HEK293 (cell line): ENCODE measurements at regions not wholly inside any gene's neighbourhood (a gene's known extent, or its start where the extent isn't known, plus 50 kb on each side); places are given as distances from the start of the nearest gene placed in this dataset.

Source experiments
- CTCF ChIA-PET: fragments of 350-600 bp; formaldehyde crosslinking; extraction: SDS; loops from one replicate; lab custom pipeline; 2021; ENCODE audit warnings: antibody characterized with exemption; lab: Yijun Ruan, JAX
- POLR2A ChIA-PET: fragments of 300-600 bp; formaldehyde crosslinking; extraction: SDS; loops from one replicate; lab custom pipeline; 2020; ENCODE audit warnings: antibody characterized with exemption, inconsistent platforms; lab: Yijun Ruan, JAX
- H3K27ac ChIP-seq: fragments of 200-500 bp; sonication (Bioruptor generic); 2 replicates; pipeline ENCODE4 v1.5.1; 2014; ENCODE audit warnings: low read depth, low read length, control low read depth, inconsistent platforms; ENCODE audit errors: extremely low read depth
- H3K36me3 ChIP-seq, 2 experiments: fragments of 200-500 bp in 1 of 2; sonication (Bioruptor generic) in 1 of 2; 1 replicate in 1 of 2; 2 replicates in 1 of 2; pipeline ENCODE4 v1.5.1; 2014 to 2017; ENCODE audit warnings: inconsistent platforms in 2 of 2, low read length in 2 of 2; ENCODE audit not compliant: control insufficient read depth in 2 of 2, insufficient read depth in 1 of 2
- H3K4me1 ChIP-seq: fragments of 200-500 bp; sonication (Bioruptor generic); 2 replicates; pipeline ENCODE4 v1.5.1; 2014; ENCODE audit warnings: mild to moderate bottlenecking, low read length, inconsistent platforms; ENCODE audit not compliant: control insufficient read depth, insufficient read depth
- H3K4me3 ChIP-seq: 2 replicates; pipeline ENCODE4 v1.5.1; 2011; ENCODE audit warnings: low read depth, mild to moderate bottlenecking, control low read depth, low read length, moderate library complexity
- H3K9me3 ChIP-seq: fragments of 200-500 bp; sonication (Bioruptor generic); 2 replicates; pipeline ENCODE4 v1.5.1; 2014; ENCODE audit warnings: low read depth, low read length, inconsistent platforms; ENCODE audit not compliant: control insufficient read depth, insufficient read depth
- EGR2 ChIP-seq: fragments of 450-650 bp; formaldehyde crosslinking; IDR thresholded peaks from 2 replicates; pipeline ENCODE4 v1.5.1; 2016; ENCODE audit warnings: low read depth, missing biosample characterization, missing genetic modification characterization
- KLF10 ChIP-seq: fragments of 450-650 bp; IDR thresholded peaks from 2 replicates; pipeline ENCODE4 v1.5.1; 2018; ENCODE audit warnings: missing biosample characterization, mild to moderate bottlenecking, missing genetic modification characterization
- MEIS1 ChIP-seq: sonication (generic); formaldehyde crosslinking; IDR thresholded peaks from 2 replicates; pipeline ENCODE4 v1.8.1; 2022; ENCODE audit warnings: missing genetic modification reagents, mild to moderate bottlenecking, borderline replicate concordance
- PRDM10 ChIP-seq: fragments of 450-650 bp; formaldehyde crosslinking; IDR thresholded peaks from 2 replicates; pipeline ENCODE4 v1.5.1; 2016; ENCODE audit warnings: missing biosample characterization, missing genetic modification characterization
- PRDM4 ChIP-seq: fragments of 450-650 bp; formaldehyde crosslinking; IDR thresholded peaks from 2 replicates; pipeline ENCODE4 v1.5.1; 2017; ENCODE audit warnings: missing biosample characterization, missing genetic modification characterization
- TSHZ1 ChIP-seq: fragments of 450-650 bp; formaldehyde crosslinking; IDR thresholded peaks from 2 replicates; pipeline ENCODE4 v1.5.1; 2016; ENCODE audit warnings: missing biosample characterization, missing genetic modification characterization, borderline replicate concordance
- ZFHX2 ChIP-seq: fragments of 450-650 bp; formaldehyde crosslinking; conservative IDR thresholded peaks from 2 replicates; pipeline ENCODE4 v1.5.1; 2016; ENCODE audit warnings: missing biosample characterization, missing genetic modification characterization
- ZNF18 ChIP-seq: fragments of 450-650 bp; formaldehyde crosslinking; IDR thresholded peaks from 2 replicates; pipeline ENCODE4 v1.5.1; 2016; ENCODE audit warnings: missing biosample characterization, missing genetic modification characterization
- ZNF2 ChIP-seq: fragments of 450-650 bp; formaldehyde crosslinking; IDR thresholded peaks from 2 replicates; pipeline ENCODE4 v1.5.1; 2016; ENCODE audit warnings: missing biosample characterization, missing genetic modification characterization
- ZNF223 ChIP-seq: fragments of 450-650 bp; formaldehyde crosslinking; IDR thresholded peaks from 2 replicates; pipeline ENCODE4 v1.5.1; 2016; ENCODE audit warnings: missing biosample characterization, missing genetic modification characterization
- ZNF274 ChIP-seq, 2 experiments: fragments of 200-500 bp in 1 of 2; fragments of 450-650 bp in 1 of 2; sonication (Bioruptor generic) in 1 of 2; formaldehyde crosslinking in 1 of 2; IDR thresholded peaks; 2 replicates each; pipeline versions ENCODE4 v1.5.1 to v1.6.1; 2014 to 2016; ENCODE audit warnings: borderline replicate concordance in 1 of 2, inconsistent platforms in 1 of 2, low read length in 1 of 2, missing biosample characterization in 1 of 2, missing genetic modification characterization in 1 of 2
- ZNF341 ChIP-seq: fragments of 450-650 bp; formaldehyde crosslinking; IDR thresholded peaks from 2 replicates; pipeline ENCODE4; 2016; ENCODE audit warnings: low read depth, missing biosample characterization, missing genetic modification characterization
- ZNF354C ChIP-seq: fragments of 450-650 bp; formaldehyde crosslinking; IDR thresholded peaks from 2 replicates; pipeline ENCODE4 v1.5.1; 2016; ENCODE audit warnings: missing biosample characterization, missing genetic modification characterization, low read depth, borderline replicate concordance
- ZNF473 ChIP-seq: fragments of 450-650 bp; formaldehyde crosslinking; IDR thresholded peaks from 2 replicates; pipeline ENCODE4 v1.5.1; 2017; ENCODE audit warnings: missing biosample characterization, missing genetic modification characterization
- ZNF561 ChIP-seq: fragments of 450-650 bp; IDR thresholded peaks from 2 replicates; pipeline ENCODE4 v1.5.1; 2018; ENCODE audit warnings: missing biosample characterization, missing genetic modification characterization, borderline replicate concordance
- ZNF654 ChIP-seq: fragments of 450-650 bp; formaldehyde crosslinking; IDR thresholded peaks from 2 replicates; pipeline ENCODE4 v1.5.1; 2016; ENCODE audit warnings: low read depth, missing biosample characterization, missing genetic modification characterization
- ZNF768 ChIP-seq: fragments of 450-650 bp; formaldehyde crosslinking; IDR thresholded peaks from 2 replicates; pipeline ENCODE4 v1.5.1; 2018; ENCODE audit warnings: missing biosample characterization, mild to moderate bottlenecking, missing genetic modification characterization
- ZNF843 ChIP-seq: fragments of 450-650 bp; formaldehyde crosslinking; IDR thresholded peaks from 2 replicates; pipeline ENCODE4 v1.5.1; 2016; ENCODE audit warnings: missing biosample characterization, missing genetic modification characterization

- CTCF ChIA-PET: interaction anchor here (0.6 kb wide), 1 partner anchor 16 kb away, joined by 5 read pairs; no protein-coding TSS in a partner anchor
- POLR2A ChIA-PET: no interaction called here
- no peaks in the 10 kb centered on the region for H3K9me3 ChIP-seq
- H3K4me3 ChIP-seq: no peak overlapping the region
- H3K4me1 ChIP-seq: peaks cover 2% of the 10 kb centered on the region; the same call in 1 of the 2 replicates
- no peaks in the 10 kb centered on the region for H3K36me3 ChIP-seq
- H3K27ac ChIP-seq: no peak overlapping the region
- peak; percentile 68 for TF ChIP-seq EGR2 (tag by site-specific recombination)
- no peak for TF ChIP-seq ZNF654
- TF ChIP-seq PRDM4: no peak
- peak; percentile 73 for TF ChIP-seq ZFHX2 (tag by site-specific recombination)
- TF ChIP-seq ZNF341 (tag by site-specific recombination): no peak
Observed at GRCh38 chr18:22773944-22774343, 159.2 kb upstream of the RBBP8 start.

- H3K27ac ChIP-seq: no peak overlapping the region
- H3K4me3 ChIP-seq: no peak overlapping the region
- ChIA-PET POLR2A (no interaction called here), CTCF (interaction anchor here (1.4 kb wide), 1 partner anchor 20 kb away, joined by 4 read pairs; no protein-coding TSS in a partner anchor)
- 0 out of 2 replicates have a peak, but pooled peaks have one; percentile 12 for TF ChIP-seq PRDM10
- no peak for TF ChIP-seq ZNF2 (tag by site-specific recombination)
- 0 out of 2 replicates have a peak, but pooled peaks have one; percentile 60 for TF ChIP-seq ZNF18 (tag by site-specific recombination)
- H3K4me1 ChIP-seq: peaks cover 4% of the 10 kb centered on the region; the same call in 1 of the 2 replicates
- no peaks in the 10 kb centered on the region for H3K9me3 ChIP-seq
- no peaks in the 10 kb centered on the region for H3K36me3 ChIP-seq
Observed at GRCh38 chr18:22778996-22779395, 154.1 kb upstream of the RBBP8 start.

- H3K4me1 ChIP-seq: peaks cover 4% of the 10 kb centered on the region; the same call in 1 of the 2 replicates
- H3K4me3 ChIP-seq: no peak overlapping the region
- no peak overlapping the region for H3K27ac ChIP-seq
- no peaks in the 10 kb centered on the region for H3K36me3 ChIP-seq
- ChIA-PET POLR2A (interaction anchor here (0.6 kb wide), 1 partner anchor 20 kb away, joined by 4 read pairs; no protein-coding TSS in a partner anchor), CTCF (interaction anchor here (0.9 kb wide), 1 partner anchor 15 kb away, joined by 3 read pairs; no protein-coding TSS in a partner anchor)
- H3K9me3 ChIP-seq: no peaks in the 10 kb centered on the region
- TF ChIP-seq ZNF473 (tag by site-specific recombination) (no peak), ZNF223 (tag by site-specific recombination) (no peak), ZNF354C (no peak), ZNF561 (tag by site-specific recombination) (no peak), ZNF843 (tag by site-specific recombination) (no peak), ZNF274 (IDR thresholded peaks at IDR 0.05; ENCODE audit: low read length) (no peak), ZNF274 (tag by site-specific recombination; IDR thresholded peaks at IDR 0.05; ENCODE audit: borderline replicate concordance) (no peak), MEIS1 (no peak), TSHZ1 (tag by site-specific recombination) (no peak), ZNF768 (tag by site-specific recombination) (no peak), KLF10 (tag by site-specific recombination) (no peak)
Observed at GRCh38 chr18:22783245-22783644, 149.9 kb upstream of the RBBP8 start.
